Upper lobe of left lung (tissue), 6 donors: ENCODE measurements at regions not wholly inside any gene's neighbourhood (a gene's known extent, or its start where the extent isn't known, plus 50 kb on each side); places are given as distances from the start of the nearest gene placed in this dataset.
"Not testable (repeated sequence)": the region's sequence is repeated elsewhere in the genome, so short reads cannot be mapped to it uniquely, and the experiment has no call there.

Source experiments
- ATAC-seq, 2 donors: fragments of 200-7000 bp; cut with Tn5 transposase; one replicate each; pipeline ENCODE4 v1.9.1; 2022; ENCODE audit warnings: mild to moderate bottlenecking in 2 of 2, moderate library complexity in 2 of 2; ENCODE audit not compliant: low FRiP score in 2 of 2
- DNase-seq, 2 donors: peaks; one replicate each; pipeline ENCODE4 v3.0.0-alpha.2; 2019 to 2020
- H3K27ac ChIP-seq, 4 donors: fragments of 200-600 bp; sonication (generic); one replicate each; pipeline ENCODE4 v1.5.1; 2016 to 2019
- H3K27me3 ChIP-seq, 4 donors: fragments of 200-600 bp; sonication (generic); one replicate each; pipeline ENCODE4 v1.5.1; 2017 to 2019
- H3K36me3 ChIP-seq, 4 donors: fragments of 200-600 bp; sonication (generic); one replicate each; pipeline ENCODE4 v1.5.1; 2016 to 2019
- H3K4me1 ChIP-seq, 4 donors: fragments of 200-600 bp; sonication (generic); one replicate each; pipeline ENCODE4 v1.5.1; 2018 to 2019
- H3K4me3 ChIP-seq, 4 donors: fragments of 200-600 bp; sonication (generic); one replicate each; pipeline ENCODE4 v1.5.1; 2017 to 2019; ENCODE audit warnings: mild to moderate bottlenecking in 2 of 4, moderate library complexity in 1 of 4
- H3K9me3 ChIP-seq, 4 donors: fragments of 200-600 bp; sonication (generic); one replicate each; pipeline ENCODE4 v1.5.1; 2018 to 2019
- CTCF ChIP-seq, 6 experiments: fragments of 450-650 bp in 4 of 6; fragments of 200-600 bp in 2 of 6; sonication (generic) in 2 of 6; IDR thresholded peaks; one replicate each; pipeline ENCODE4 v1.5.1; 2016 to 2019; ENCODE audit warnings: antibody characterized with exemption in 6 of 6
- EP300 ChIP-seq, 4 donors: sonication (generic); formaldehyde crosslinking; IDR thresholded peaks; one replicate each; pipeline ENCODE4 v1.5.1; 2017; ENCODE audit warnings: antibody characterized with exemption in 4 of 4, control low read depth in 2 of 4
- POLR2A ChIP-seq, 4 donors: fragments of 450-650 bp; IDR thresholded peaks; one replicate each; pipeline ENCODE4 v1.5.1; 2016 to 2017; ENCODE audit warnings: antibody characterized with exemption in 4 of 4, mild to moderate bottlenecking in 2 of 4
- POLR2AphosphoS5 ChIP-seq, 2 donors: sonication (generic); formaldehyde crosslinking; IDR thresholded peaks; one replicate each; pipeline ENCODE4 v1.5.1; 2017; ENCODE audit warnings: antibody characterized with exemption in 2 of 2
- WGBS, 2 donors: methylation state at CpG; one replicate each; pipeline ENCODE4 v1.1.5; 2017 to 2018; 5-methylcytosine and 5-hydroxymethylcytosine counted together
- donor health status: DM: no; HTN: no; CAD: no; lungs with moderate emphysema.
- donor health status: DM: no; HTN: yes; CAD: no; lungs with severe emphysema.

GRCh38 chr2:8249141-8249540, 432.7 kb upstream of the ID2 start:
- Histone ChIP-seq H3K27ac (no peak overlapping the region), H3K4me3 (no peak overlapping the region), H3K36me3 (no peaks in the 10 kb centered on the region), H3K4me1 (no peaks in the 10 kb centered on the region), H3K27me3 (no peaks in the 10 kb centered on the region), H3K9me3 (no peaks in the 10 kb centered on the region)
- peak in 1 of 2 donors; percentile 51 for DNase-seq
- peak in 1 of 2 donors; percentile 20 for ATAC-seq
- TF ChIP-seq POLR2A (IDR thresholded peaks at IDR 0.05) (no peak), EP300 (IDR thresholded peaks at IDR 0.05) (no peak), CTCF (IDR thresholded peaks at IDR 0.05) (no peak), POLR2AphosphoS5 (IDR thresholded peaks at IDR 0.05) (no peak)
- WGBS, 2 donors = 79 to 92% methylated on average over 12 to 14 of the region's 14 CpGs

GRCh38 chr2:8249769-8250168, 432.1 kb upstream of the ID2 start:
- no peaks in the 10 kb centered on the region for H3K36me3 ChIP-seq
- H3K9me3 ChIP-seq = no peaks in the 10 kb centered on the region
- H3K4me1 ChIP-seq = no peaks in the 10 kb centered on the region
- TF ChIP-seq EP300 (IDR thresholded peaks at IDR 0.05) (no peak), POLR2AphosphoS5 (IDR thresholded peaks at IDR 0.05) (no peak), CTCF (IDR thresholded peaks at IDR 0.05) (no peak), POLR2A (IDR thresholded peaks at IDR 0.05) (no peak)
- no peak overlapping the region for H3K4me3 ChIP-seq
- no peak overlapping the region for H3K27ac ChIP-seq
- ATAC-seq (no peak), DNase-seq (no peak)
- no peaks in the 10 kb centered on the region for H3K27me3 ChIP-seq
- 88 to 95% methylated on average over 2 of the region's 2 CpGs for WGBS, 2 donors

- H3K9me3 ChIP-seq, DNase-seq, H3K4me1 ChIP-seq, ATAC-seq, H3K27me3 ChIP-seq, H3K27ac ChIP-seq, H3K4me3 ChIP-seq, H3K36me3 ChIP-seq: not testable (repeated sequence)
- WGBS, 2 donors = 96 to 100% methylated on average over 2 of the region's 2 CpGs
Measured at GRCh38 chr2:8250290-8250689, 431.6 kb upstream of the ID2 start.

GRCh38 chr2:8251291-8251690, 430.6 kb upstream of the ID2 start:
- no peak for TF ChIP-seq CTCF (IDR thresholded peaks at IDR 0.05)
- no peak for TF ChIP-seq EP300 (IDR thresholded peaks at IDR 0.05)
- TF ChIP-seq POLR2A (IDR thresholded peaks at IDR 0.05) = no peak
- H3K36me3 ChIP-seq = no peaks in the 10 kb centered on the region
- no peak for DNase-seq
- no peaks in the 10 kb centered on the region for H3K27me3 ChIP-seq
- WGBS, 2 donors = 64 to 78% methylated on average over 6 of the region's 6 CpGs
- no peaks in the 10 kb centered on the region for H3K9me3 ChIP-seq
- no peak overlapping the region for H3K27ac ChIP-seq
- no peak for ATAC-seq
- H3K4me3 ChIP-seq = no peak overlapping the region
- H3K4me1 ChIP-seq = no peaks in the 10 kb centered on the region

GRCh38 chr2:8251856-8252255, 430.0 kb upstream of the ID2 start:
- TF ChIP-seq EP300 (IDR thresholded peaks at IDR 0.05) (no peak), POLR2AphosphoS5 (IDR thresholded peaks at IDR 0.05) (no peak), CTCF (IDR thresholded peaks at IDR 0.05) (no peak)
- H3K36me3 ChIP-seq = no peaks in the 10 kb centered on the region
- H3K9me3 ChIP-seq = no peaks in the 10 kb centered on the region
- no peaks in the 10 kb centered on the region for H3K27me3 ChIP-seq
- H3K27ac ChIP-seq = no peak overlapping the region
- no peaks in the 10 kb centered on the region for H3K4me1 ChIP-seq
- no peak for ATAC-seq
- WGBS, 2 donors = 90 to 93% methylated on average over 7 of the region's 7 CpGs
- H3K4me3 ChIP-seq = no peak overlapping the region
- DNase-seq = no peak
